WTC11 (cell line): ENCODE measurements at regions not wholly inside any gene's neighbourhood (a gene's known extent, or its start where the extent isn't known, plus 50 kb on each side); places are given as distances from the start of the nearest gene placed in this dataset.

ENCODE experiments used
- ATAC-seq: fragments of 200-7000 bp; cut with Tn5 transposase; 2 replicates; pipeline ENCODE4 v1.10.0; 2021; ENCODE audit warnings: mild to moderate bottlenecking, moderate library complexity
- CTCF ChIA-PET: fragments of 300-600 bp; sonication (Branson Sonifier 250); formaldehyde crosslinking; loops from one replicate; lab custom pipeline; 2021; ENCODE audit warnings: antibody characterized with exemption; lab: Charles Lee
- POLR2A ChIA-PET: fragments of 350-600 bp; sonication (Branson Sonifier 250); formaldehyde crosslinking; loops from one replicate; lab custom pipeline; 2021; ENCODE audit warnings: antibody characterized with exemption; lab: Charles Lee
- DNase-seq: peaks from one replicate; pipeline ENCODE4 v3.0.0; 2021; ENCODE audit warnings: low spot score
- H3K27ac Mint-ChIP-seq: 2 replicates; pipeline ENCODE4 v1.8.0; 2021; ENCODE audit warnings: mixed read lengths
- H3K27me3 Mint-ChIP-seq: 2 replicates; pipeline ENCODE4 v1.8.0; 2021; ENCODE audit warnings: low read depth, mild to moderate bottlenecking, moderate library complexity, mixed read lengths
- H3K36me3 Mint-ChIP-seq: 2 replicates; pipeline ENCODE4 v1.8.0; 2021; ENCODE audit warnings: mixed read lengths
- H3K4me1 Mint-ChIP-seq: 2 replicates; pipeline ENCODE4 v1.8.0; 2022; ENCODE audit warnings: mixed read lengths
- H3K4me3 Mint-ChIP-seq: 2 replicates; pipeline ENCODE4 v1.8.0; 2021; ENCODE audit warnings: mild to moderate bottlenecking, moderate library complexity, mixed read lengths
- H3K9me3 Mint-ChIP-seq: 2 replicates; pipeline ENCODE4 v1.8.0; 2021; ENCODE audit warnings: mixed read lengths
- AR ChIP-seq: fragments of 250-450 bp; sonication (Bioruptor Pico); IDR thresholded peaks from 2 replicates; pipeline ENCODE4 v1.9.0; 2021; ENCODE audit warnings: mild to moderate bottlenecking
- CBFB ChIP-seq: sonication (generic); formaldehyde crosslinking; IDR thresholded peaks from 2 replicates; pipeline ENCODE4 v1.8.1; 2022; ENCODE audit warnings: mild to moderate bottlenecking, low read depth, missing genetic modification reagents
- ETV6 ChIP-seq: sonication (generic); formaldehyde crosslinking; IDR thresholded peaks from 2 replicates; pipeline ENCODE4 v1.8.1; 2022; ENCODE audit warnings: mild to moderate bottlenecking, missing genetic modification reagents
- FOXP1 ChIP-seq: sonication (generic); formaldehyde crosslinking; IDR thresholded peaks from 2 replicates; pipeline ENCODE4 v1.8.0; 2022; ENCODE audit warnings: missing genetic modification reagents, mild to moderate bottlenecking, moderate library complexity, borderline replicate concordance
- GRHL2 ChIP-seq: fragments of 250-450 bp; sonication (Bioruptor Pico); IDR thresholded peaks from 2 replicates; pipeline ENCODE4 v1.8.0; 2022; ENCODE audit warnings: mild to moderate bottlenecking, moderate library complexity; ENCODE audit not compliant: insufficient replicate concordance, severe bottlenecking
- NFE2L1 ChIP-seq: sonication (generic); formaldehyde crosslinking; IDR thresholded peaks from 2 replicates; pipeline ENCODE4 v1.8.1; 2023; ENCODE audit warnings: missing genetic modification reagents
- NR1H2 ChIP-seq: sonication (generic); formaldehyde crosslinking; IDR thresholded peaks from 2 replicates; pipeline ENCODE4 v1.9.0; 2021; ENCODE audit warnings: mild to moderate bottlenecking, moderate library complexity, missing genetic modification reagents
- SMAD4 ChIP-seq: sonication (generic); formaldehyde crosslinking; IDR thresholded peaks from 2 replicates; pipeline ENCODE4 v1.8.0; 2022; ENCODE audit warnings: mild to moderate bottlenecking, missing genetic modification reagents
- SP1 ChIP-seq: sonication (generic); formaldehyde crosslinking; conservative IDR thresholded peaks from 2 replicates; pipeline ENCODE4 v1.8.1; 2022; ENCODE audit warnings: missing genetic modification reagents
- ZNF219 ChIP-seq: sonication (generic); formaldehyde crosslinking; IDR thresholded peaks from 2 replicates; pipeline ENCODE4 v1.8.0; 2023; ENCODE audit warnings: missing genetic modification reagents, mild to moderate bottlenecking, borderline replicate concordance
- ZNF423 ChIP-seq: fragments of 250-450 bp; sonication (Bioruptor Pico); IDR thresholded peaks from 2 replicates; pipeline ENCODE4 v2.1.2; 2022; ENCODE audit warnings: mild to moderate bottlenecking, moderate library complexity
- TF ChIP-seq, protein P1 (sequence below): sonication (generic); formaldehyde crosslinking; IDR thresholded peaks from 2 replicates; pipeline ENCODE4 v1.8.1; 2023; ENCODE audit warnings: mild to moderate bottlenecking, missing genetic modification reagents, moderate library complexity
- TF ChIP-seq, protein P2 (sequence below): fragments of 200-600 bp; IDR thresholded peaks from 2 replicates; pipeline ENCODE4 v1.8.0; 2022; ENCODE audit warnings: antibody characterized with exemption

- peak overlapping the region; percentile 52 for H3K4me3 Mint-ChIP-seq
- H3K36me3 Mint-ChIP-seq: peaks cover 5% of the 10 kb centered on the region
- POLR2A ChIA-PET: no interaction called here
- peak; percentile 89 for ATAC-seq
- peaks cover 20% of the 10 kb centered on the region for H3K4me1 Mint-ChIP-seq
- DNase-seq: peak; percentile 71
- H3K27ac Mint-ChIP-seq: no peak overlapping the region
- no peak for TF ChIP-seq CBFB (CRISPR knock-in tag)
- TF ChIP-seq ZNF423: peak; percentile 67
- TF ChIP-seq FOXP1: no peak
- TF ChIP-seq, all 79 proteins: peak for 1
- H3K9me3 Mint-ChIP-seq: peaks cover 6% of the 10 kb centered on the region
- H3K27me3 Mint-ChIP-seq: no peaks in the 10 kb centered on the region
- CTCF ChIA-PET: interaction anchor here (1.5 kb wide), 1 partner anchor 60 kb away, joined by 3 read pairs; the partner anchor contains the start of gene ADGRB3
These were observed 59.2 kb upstream of the ADGRB3 start for GRCh38 chr6:68575765-68576439.

GRCh38 chr6:68572975-68573374 is 62.1 kb upstream of the ADGRB3 start:
- no peak for DNase-seq
- CTCF ChIA-PET: interaction anchor here (0.5 to 1.8 kb wide), 22 partner anchors 8 to 1658 kb away, joined by 3 to 38 read pairs (median 8); partner anchors contain the start of gene ADGRB3
- H3K27me3 Mint-ChIP-seq: no peaks in the 10 kb centered on the region
- TF ChIP-seq, protein P1, sequence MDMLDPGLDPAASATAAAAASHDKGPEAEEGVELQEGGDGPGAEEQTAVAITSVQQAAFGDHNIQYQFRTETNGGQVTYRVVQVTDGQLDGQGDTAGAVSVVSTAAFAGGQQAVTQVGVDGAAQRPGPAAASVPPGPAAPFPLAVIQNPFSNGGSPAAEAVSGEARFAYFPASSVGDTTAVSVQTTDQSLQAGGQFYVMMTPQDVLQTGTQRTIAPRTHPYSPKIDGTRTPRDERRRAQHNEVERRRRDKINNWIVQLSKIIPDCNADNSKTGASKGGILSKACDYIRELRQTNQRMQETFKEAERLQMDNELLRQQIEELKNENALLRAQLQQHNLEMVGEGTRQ (CRISPR knock-in tag): no peak
- TF ChIP-seq NR1H2 (CRISPR knock-in tag): no peak
- TF ChIP-seq, all 79 proteins: peak for 0
- no peak overlapping the region for H3K27ac Mint-ChIP-seq
- peaks cover 11% of the 10 kb centered on the region for H3K36me3 Mint-ChIP-seq
- POLR2A ChIA-PET: interaction anchor here (1.0 kb wide), 1 partner anchor 62 kb away, joined by 3 read pairs; the partner anchor contains the start of gene ADGRB3
- H3K4me1 Mint-ChIP-seq: peaks cover 20% of the 10 kb centered on the region
- peak; percentile 25 for ATAC-seq
- H3K9me3 Mint-ChIP-seq: peaks cover 28% of the 10 kb centered on the region
- no peak overlapping the region for H3K4me3 Mint-ChIP-seq

GRCh38 chr6:68572525-68572924 is 62.6 kb upstream of the ADGRB3 start:
- TF ChIP-seq, protein P2, sequence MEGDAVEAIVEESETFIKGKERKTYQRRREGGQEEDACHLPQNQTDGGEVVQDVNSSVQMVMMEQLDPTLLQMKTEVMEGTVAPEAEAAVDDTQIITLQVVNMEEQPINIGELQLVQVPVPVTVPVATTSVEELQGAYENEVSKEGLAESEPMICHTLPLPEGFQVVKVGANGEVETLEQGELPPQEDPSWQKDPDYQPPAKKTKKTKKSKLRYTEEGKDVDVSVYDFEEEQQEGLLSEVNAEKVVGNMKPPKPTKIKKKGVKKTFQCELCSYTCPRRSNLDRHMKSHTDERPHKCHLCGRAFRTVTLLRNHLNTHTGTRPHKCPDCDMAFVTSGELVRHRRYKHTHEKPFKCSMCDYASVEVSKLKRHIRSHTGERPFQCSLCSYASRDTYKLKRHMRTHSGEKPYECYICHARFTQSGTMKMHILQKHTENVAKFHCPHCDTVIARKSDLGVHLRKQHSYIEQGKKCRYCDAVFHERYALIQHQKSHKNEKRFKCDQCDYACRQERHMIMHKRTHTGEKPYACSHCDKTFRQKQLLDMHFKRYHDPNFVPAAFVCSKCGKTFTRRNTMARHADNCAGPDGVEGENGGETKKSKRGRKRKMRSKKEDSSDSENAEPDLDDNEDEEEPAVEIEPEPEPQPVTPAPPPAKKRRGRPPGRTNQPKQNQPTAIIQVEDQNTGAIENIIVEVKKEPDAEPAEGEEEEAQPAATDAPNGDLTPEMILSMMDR: peak; percentile 58; the same call in 1 of the 2 replicates
- no peak for TF ChIP-seq ZNF219 (CRISPR knock-in tag)
- Mint-ChIP-seq H3K9me3 (peaks cover 30% of the 10 kb centered on the region), H3K4me3 (no peak overlapping the region), H3K36me3 (peaks cover 11% of the 10 kb centered on the region), H3K27ac (no peak overlapping the region), H3K4me1 (peaks cover 20% of the 10 kb centered on the region), H3K27me3 (no peaks in the 10 kb centered on the region)
- DNase-seq (peak; percentile 63), ATAC-seq (peak; percentile 90)
- CTCF ChIA-PET: interaction anchor here (0.5 to 1.8 kb wide), 26 partner anchors 9 to 1659 kb away, joined by 3 to 38 read pairs (median 6); partner anchors contain the start of gene ADGRB3
- POLR2A ChIA-PET: interaction anchor here (1.0 kb wide), 1 partner anchor 63 kb away, joined by 3 read pairs; the partner anchor contains the start of gene ADGRB3

GRCh38 chr6:68559716-68560115 is 75.4 kb upstream of the ADGRB3 start:
- ATAC-seq: peak; percentile 92
- H3K4me3 Mint-ChIP-seq: peak overlapping the region; percentile 22; the same call in 1 of the 2 replicates

GRCh38 chr6:68559070-68559469 is 76.0 kb upstream of the ADGRB3 start:
- no peak for DNase-seq
- Mint-ChIP-seq H3K27me3 (no peaks in the 10 kb centered on the region), H3K4me3 (peak overlapping the region; percentile 22; the same call in 1 of the 2 replicates), H3K4me1 (peaks cover 21% of the 10 kb centered on the region), H3K36me3 (no peaks in the 10 kb centered on the region), H3K27ac (peak overlapping the region; percentile 91), H3K9me3 (no peaks in the 10 kb centered on the region)
- TF ChIP-seq GRHL2 (CRISPR knock-in tag) (no peak), SMAD4 (CRISPR knock-in tag) (no peak), NFE2L1 (no peak), SP1 (no peak), AR (CRISPR knock-in tag) (no peak)
- ChIA-PET CTCF (interaction anchor here (0.6 to 1.6 kb wide), 3 partner anchors 14 to 215 kb away, joined by 4 to 11 read pairs (median 5); partner anchors contain the start of gene ADGRB3), POLR2A (no interaction called here)
- ATAC-seq: peak; percentile 69

More at GRCh38 chr6:68559716-68560115, 75.4 kb upstream of the ADGRB3 start:
- Mint-ChIP-seq H3K27me3 (no peaks in the 10 kb centered on the region), H3K4me1 (peaks cover 21% of the 10 kb centered on the region), H3K36me3 (no peaks in the 10 kb centered on the region), H3K9me3 (no peaks in the 10 kb centered on the region), H3K27ac (peak overlapping the region; percentile 91)
- POLR2A ChIA-PET: no interaction called here
- DNase-seq: no peak
- CTCF ChIA-PET: interaction anchor here (1.0 to 1.6 kb wide), 4 partner anchors 13 to 216 kb away, joined by 3 to 11 read pairs (median 4); partner anchors contain the start of gene ADGRB3
- TF ChIP-seq ETV6 (CRISPR knock-in tag): no peak
